K562 (cell line): ENCODE measurements at regions not wholly inside any gene's neighbourhood (a gene's known extent, or its start where the extent isn't known, plus 50 kb on each side); places are given as distances from the start of the nearest gene placed in this dataset.

Experiments used
- CREM ChIP-seq: IDR thresholded peaks from 2 replicates; pipeline ENCODE4 v1.6.1; 2014; ENCODE audit warnings: antibody characterized with exemption, low read depth
- FOSL1 ChIP-seq: fragments of 200-800 bp; sonication (Bioruptor generic); conservative IDR thresholded peaks from 2 replicates; pipeline ENCODE4 v1.6.1; 2016; ENCODE audit warnings: missing genetic modification characterization, missing compliant biosample characterization
- KDM2B ChIP-seq: fragments of 250-450 bp; sonication (Bioruptor Pico); IDR thresholded peaks from 2 replicates; pipeline ENCODE4 v1.8.0; 2021; ENCODE audit warnings: mild to moderate bottlenecking, moderate library complexity
- MEIS2 ChIP-seq: fragments of 450-650 bp; IDR thresholded peaks from 2 replicates; pipeline ENCODE4 v1.6.1; 2014; ENCODE audit warnings: mild to moderate bottlenecking; ENCODE audit not compliant: partially characterized antibody
- PKNOX1 ChIP-seq: fragments of 450-650 bp; IDR thresholded peaks from 2 replicates; pipeline ENCODE4 v1.6.1; 2016
- SMAD4 ChIP-seq: fragments of 250-450 bp; sonication (Bioruptor Pico); conservative IDR thresholded peaks from 2 replicates; pipeline ENCODE4 v1.8.0; 2021; ENCODE audit warnings: inconsistent platforms, mild to moderate bottlenecking, moderate library complexity
- SPI1 ChIP-seq: IDR thresholded peaks from 2 replicates; pipeline ENCODE4 v1.6.1; 2011; ENCODE audit warnings: low read depth, low read length, control low read depth, borderline replicate concordance
- ZNF354B ChIP-seq: fragments of 250-450 bp; sonication (Bioruptor Pico); IDR thresholded peaks from 2 replicates; pipeline ENCODE4 v1.4.0; 2020
- TF ChIP-seq, protein P1 (sequence below): sonication (generic); formaldehyde crosslinking; IDR thresholded peaks from 2 replicates; pipeline ENCODE4 v1.8.1; 2023; ENCODE audit warnings: mild to moderate bottlenecking, missing genetic modification reagents

DNA sequence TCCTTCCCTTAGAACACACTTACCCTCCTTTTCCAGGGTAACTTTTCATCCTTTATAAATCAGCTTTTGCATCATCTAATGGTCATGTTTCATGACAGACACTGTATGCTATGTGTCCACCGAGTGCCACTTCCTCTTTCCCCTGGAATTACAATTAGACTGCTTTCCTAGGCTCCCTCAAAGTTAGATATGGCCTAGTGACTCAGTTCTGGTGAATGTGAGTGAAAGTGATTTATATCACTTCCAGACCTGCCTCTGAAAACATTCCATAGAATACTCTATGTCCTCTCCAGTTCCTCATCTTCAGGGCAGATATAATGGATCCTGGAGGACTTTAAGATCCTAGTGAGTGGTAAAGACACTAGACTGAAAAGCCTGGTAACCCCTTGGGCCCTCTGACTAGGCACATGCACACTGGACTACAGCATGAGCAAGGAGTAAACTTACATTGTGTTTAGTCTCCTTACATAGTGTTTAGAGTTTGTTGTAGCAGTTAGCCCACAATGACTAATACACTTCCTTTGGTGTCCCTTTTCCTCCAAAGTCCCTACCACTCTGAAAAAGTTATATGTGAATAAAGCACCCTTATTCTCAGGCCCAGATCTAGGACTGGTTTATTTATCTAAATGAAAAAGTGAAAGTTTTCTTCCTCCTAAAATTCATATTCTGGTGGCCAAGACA, 59.3 kb downstream of the GPR88 start (continued):
- TF ChIP-seq, protein P1, sequence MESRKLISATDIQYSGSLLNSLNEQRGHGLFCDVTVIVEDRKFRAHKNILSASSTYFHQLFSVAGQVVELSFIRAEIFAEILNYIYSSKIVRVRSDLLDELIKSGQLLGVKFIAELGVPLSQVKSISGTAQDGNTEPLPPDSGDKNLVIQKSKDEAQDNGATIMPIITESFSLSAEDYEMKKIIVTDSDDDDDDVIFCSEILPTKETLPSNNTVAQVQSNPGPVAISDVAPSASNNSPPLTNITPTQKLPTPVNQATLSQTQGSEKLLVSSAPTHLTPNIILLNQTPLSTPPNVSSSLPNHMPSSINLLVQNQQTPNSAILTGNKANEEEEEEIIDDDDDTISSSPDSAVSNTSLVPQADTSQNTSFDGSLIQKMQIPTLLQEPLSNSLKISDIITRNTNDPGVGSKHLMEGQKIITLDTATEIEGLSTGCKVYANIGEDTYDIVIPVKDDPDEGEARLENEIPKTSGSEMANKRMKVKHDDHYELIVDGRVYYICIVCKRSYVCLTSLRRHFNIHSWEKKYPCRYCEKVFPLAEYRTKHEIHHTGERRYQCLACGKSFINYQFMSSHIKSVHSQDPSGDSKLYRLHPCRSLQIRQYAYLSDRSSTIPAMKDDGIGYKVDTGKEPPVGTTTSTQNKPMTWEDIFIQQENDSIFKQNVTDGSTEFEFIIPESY (CRISPR knock-in tag): no peak
- no peak for TF ChIP-seq ZNF354B (CRISPR knock-in tag)
- no peak for TF ChIP-seq KDM2B (CRISPR knock-in tag)
- TF ChIP-seq PKNOX1: peak; percentile 43; the same call in 1 of the 2 replicates
- TF ChIP-seq CREM: no peak
- TF ChIP-seq MEIS2: peak; percentile 65
- peak; percentile 70 for TF ChIP-seq FOSL1 (tag)
- no peak for TF ChIP-seq SMAD4 (CRISPR knock-in tag)
- peak; percentile 95 for TF ChIP-seq SPI1
